Fibroblast of upper back skin (primary cell): ENCODE measurements at regions not wholly inside any gene's neighbourhood (a gene's known extent, or its start where the extent isn't known, plus 50 kb on each side); places are given as distances from the start of the nearest gene placed in this dataset.

ENCODE experiments used
- DNase-seq: peaks from one replicate; pipeline ENCODE4 v3.0.0-alpha.2; 2013

DNA sequence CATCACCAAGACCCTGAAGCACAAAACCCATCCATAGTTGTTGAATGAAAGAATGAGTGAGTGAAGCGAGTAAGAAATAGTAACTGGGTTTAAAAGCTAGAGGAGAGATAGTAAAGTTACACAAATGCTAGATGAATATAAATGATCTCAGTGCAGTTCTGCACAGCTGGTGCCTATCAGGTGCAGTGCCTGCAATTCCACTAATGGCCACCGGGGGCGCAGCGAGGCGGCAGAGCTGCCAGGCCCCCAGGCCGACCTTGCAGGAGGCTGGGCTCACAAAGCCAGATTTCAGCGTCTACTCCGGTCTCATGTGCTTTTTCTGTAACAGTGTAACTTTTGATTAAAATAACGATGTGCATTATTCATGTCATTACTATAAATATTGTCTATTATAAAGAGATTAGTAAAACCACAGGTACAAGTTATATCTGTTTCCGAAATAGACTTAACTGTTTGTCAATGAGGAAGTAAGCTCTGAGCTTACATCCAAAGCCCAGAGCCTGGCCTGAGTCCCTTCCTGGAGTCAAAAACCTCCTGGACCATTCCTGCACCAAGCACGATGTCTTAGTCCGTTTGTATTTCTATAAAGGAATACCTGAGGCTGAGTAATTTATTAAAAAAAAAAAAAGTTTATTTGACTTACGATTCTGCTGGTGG is 477.6 kb downstream of the NPHP4 start:
- peak; percentile 13 for DNase-seq

DNA sequence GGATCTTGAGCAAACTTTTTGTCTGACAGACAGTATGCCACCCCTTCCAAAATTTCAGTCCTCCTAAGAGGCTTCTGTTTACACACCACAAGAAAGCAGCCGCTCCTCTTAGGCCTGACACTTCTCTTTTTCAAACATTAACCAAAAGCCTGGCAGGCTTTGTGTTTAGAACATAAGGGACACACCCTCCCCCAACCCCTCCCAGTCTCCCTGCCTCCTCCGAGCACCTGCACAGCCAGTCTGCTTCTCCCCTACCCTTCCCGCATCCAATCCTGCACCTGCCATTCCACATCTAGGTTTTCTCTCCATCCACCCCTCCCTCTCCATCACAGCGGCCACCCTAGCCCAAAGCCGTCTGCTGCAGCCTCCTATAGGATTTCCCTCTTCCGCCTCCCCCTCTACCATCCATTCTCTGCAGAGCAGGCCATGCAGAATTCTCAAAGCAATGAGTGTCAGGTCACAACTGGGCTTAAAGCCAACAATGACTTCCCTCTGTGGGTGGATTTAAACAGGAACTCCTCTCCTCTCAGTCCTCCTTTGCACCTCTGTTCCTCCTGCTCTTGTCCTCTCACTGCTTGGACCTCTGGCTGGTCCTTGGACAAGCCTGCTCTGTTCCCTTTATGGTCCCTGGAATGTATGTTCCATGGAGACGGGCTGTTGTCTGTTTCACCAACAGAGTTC is 478.2 kb downstream of the NPHP4 start:
- no peak for DNase-seq

DNA sequence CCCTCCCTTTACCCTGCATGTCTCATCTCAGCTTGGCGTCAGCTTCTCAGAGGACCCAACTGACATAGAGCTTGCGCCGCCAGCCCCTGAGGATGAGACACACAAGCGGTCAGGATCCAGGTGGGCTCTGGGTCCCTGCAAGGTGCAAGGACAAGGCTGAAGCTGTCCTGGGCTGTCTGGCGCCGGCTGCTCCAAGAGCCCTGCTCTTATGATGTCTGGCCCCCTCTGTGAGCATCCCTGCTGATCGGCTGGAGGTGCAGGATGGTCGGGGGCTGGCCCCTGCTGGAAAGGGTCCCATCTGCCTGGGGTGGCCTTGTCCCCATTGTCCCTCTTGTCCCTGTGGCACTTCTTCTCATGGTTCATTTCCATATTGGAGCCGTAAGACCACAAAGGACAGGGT is 479.0 kb downstream of the NPHP4 start:
- no peak for DNase-seq

DNA sequence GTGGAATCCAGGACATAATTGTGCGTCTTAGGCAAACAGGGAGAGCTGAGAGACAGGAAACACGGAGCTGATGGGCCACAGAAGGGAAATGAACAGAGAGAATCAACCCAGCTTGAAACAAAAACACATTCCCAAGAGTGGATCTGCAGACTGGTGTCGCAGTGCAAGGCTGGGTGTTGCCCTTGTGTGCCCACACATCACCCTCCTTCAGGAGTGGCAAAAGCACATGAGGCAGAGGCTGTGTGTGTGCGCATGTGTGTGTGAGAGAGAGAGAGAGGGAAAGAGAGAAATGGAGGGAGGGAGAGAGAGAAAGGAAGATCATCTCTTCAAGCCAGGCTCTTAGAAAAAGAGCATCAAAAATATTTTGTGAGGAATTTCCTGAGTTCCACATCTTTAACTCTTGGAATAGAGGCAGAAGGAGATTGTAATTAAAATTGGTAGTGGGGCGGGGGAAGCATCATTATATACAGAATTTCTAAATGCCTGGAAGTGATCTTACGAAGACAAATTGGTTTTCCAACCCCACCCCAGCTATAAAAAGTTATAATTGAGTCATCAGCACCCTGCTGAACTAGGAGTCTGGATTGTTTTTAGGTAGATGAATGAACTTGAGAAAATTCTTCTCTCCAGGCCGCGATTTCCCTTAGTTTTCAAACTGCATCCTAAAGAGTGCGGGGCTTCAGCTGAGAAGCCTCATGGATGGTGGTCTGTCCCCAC is 480.7 kb downstream of the NPHP4 start:
- DNase-seq, result no peak

DNA sequence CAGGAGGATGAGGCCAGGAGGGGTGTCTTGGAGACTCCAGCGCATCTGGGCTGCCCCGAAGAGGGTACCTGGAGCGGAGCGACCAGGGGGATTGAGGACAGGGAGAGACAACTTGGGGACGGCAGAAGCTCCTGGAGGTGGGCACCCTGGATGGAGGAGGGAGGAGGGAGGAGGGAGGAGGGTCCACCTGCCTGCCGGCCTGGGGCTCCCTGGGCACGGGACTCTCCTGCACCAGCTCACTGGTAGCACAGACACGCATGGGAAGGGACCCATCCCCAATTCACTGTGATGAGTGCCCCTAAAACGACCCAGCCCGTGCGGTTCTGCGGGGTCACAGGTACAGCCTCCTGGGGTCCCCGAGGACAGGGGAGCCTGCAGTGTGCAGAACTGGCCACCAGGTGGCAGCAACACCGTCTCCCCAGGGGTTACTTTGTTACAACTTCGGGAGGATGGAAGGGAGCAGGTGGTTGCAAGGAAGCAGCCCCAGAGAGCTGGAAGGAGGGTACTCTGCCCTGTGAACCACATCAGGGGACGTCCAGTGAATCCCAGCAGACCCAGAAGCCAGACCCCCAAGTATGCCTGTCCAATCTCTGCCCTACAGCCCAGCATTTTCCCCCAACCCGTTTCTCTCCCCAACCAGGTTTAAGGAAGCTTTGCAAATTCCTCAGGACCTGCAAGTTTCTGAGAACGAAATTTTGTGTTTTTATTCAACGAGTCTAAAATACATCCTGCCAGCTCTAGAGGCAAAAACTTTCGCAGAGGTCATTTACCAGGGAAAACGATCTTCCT is 482.4 kb downstream of the NPHP4 start:
- DNase-seq, result peak; percentile 24

DNA sequence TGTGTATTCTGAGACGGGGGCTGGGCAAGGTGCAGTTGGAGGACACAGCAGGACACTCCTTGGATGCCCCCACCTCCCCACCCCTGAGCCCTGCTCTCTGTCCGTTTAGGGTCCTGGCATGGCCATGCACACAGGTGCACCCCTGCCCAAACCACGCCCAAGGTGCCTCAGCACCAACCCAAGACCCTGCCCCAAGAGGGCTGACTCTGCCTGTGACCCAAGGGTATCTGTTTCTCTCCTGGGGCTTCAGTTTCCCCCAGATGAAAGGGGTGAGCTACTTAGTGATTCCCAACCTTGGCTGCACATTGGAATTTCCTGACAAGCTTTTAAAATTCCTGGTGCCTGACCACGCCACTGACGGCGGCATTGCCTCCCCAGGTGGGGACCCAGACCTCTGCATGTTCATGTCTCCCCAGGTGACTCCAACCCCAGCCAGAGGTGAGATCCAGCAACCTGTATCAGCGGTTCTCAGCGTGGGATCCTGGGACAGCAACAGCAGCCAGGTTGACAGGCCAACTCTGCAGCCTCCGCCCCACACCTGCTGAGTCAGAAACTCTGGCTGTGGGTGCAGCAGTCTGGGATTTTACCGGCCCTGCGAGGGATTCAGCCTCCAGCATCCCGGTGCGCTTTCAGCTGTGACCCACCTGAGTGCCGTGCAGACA is 483.4 kb downstream of the NPHP4 start:
- no peak for DNase-seq

DNA sequence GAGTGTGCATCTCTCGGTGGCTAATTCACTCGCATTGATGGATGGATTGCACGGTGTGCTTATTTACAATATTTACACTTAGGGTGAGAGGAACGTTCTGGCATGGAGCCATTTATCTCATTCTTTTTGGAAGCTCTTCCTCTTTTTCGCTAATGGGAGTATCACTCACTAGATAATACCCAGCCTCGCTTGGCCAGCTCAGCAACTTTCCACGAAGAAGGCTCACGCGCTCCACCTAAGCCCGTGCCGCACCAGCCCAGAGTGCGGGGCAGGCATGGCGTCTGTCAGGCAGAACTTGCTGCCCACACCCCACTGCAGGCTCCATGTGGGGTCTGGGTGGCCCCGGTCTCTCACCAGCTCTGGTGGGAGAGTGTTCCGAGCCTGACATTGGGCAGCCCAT is 484.9 kb downstream of the NPHP4 start:
- no peak for DNase-seq

DNA sequence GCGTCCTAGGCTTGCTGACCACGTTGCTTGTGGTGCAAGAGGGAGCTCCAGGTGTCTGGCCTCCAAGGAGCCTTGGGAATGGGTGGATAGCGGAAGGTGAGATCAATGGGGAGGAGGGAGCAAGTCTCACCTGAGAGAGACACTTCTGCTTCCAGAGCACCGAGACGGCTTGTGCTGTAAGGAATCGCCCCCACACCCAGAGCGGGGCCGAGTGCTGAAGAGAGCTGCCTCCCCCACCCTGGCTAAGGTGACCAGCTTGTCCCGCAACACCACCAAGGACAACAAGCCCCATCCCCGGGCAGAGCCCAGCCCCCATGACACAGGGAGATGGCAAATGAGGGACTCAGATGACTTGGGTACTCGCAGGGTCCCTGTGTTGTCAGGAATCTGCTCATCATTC is 485.6 kb downstream of the NPHP4 start:
- no peak for DNase-seq

DNA sequence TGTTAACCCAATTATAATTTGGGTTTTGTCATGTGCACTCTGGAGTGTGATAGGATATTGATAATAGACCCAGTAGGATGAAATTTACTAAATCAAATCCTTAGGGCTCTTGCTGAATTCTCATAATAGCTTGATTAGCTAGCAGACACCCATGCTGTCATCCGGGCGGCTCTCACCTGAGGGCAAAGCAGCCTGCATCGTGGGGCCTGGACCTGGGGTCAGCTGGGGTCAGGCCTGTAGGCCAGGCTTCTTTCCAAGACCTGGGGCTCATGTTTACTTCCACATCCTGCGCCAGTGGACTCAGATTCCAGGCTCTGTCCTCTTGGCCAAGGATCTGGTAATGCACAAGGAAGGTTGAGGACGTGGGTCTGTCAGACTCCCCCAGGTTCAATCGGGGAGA is 486.3 kb downstream of the NPHP4 start:
- DNase-seq, result no peak

DNA sequence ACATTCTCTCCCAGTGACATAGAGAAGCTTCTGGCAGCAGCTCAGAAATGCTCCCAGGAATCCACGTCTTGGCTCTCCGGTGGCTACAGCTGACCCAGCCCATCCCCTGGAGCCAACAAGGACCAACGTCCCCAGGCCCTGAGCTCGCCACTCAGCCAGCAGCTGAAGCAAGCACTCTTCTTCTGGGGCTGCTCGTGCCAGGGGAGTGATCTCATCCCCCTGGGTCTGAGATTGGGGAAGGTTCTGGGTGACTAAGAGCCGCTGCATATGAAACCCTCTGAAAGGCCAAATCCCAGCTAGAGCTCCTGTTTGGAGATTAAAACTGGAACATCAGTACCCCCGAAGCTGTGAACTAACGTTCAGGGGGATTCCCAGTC is 487.9 kb downstream of the NPHP4 start:
- DNase-seq, result no peak

DNA sequence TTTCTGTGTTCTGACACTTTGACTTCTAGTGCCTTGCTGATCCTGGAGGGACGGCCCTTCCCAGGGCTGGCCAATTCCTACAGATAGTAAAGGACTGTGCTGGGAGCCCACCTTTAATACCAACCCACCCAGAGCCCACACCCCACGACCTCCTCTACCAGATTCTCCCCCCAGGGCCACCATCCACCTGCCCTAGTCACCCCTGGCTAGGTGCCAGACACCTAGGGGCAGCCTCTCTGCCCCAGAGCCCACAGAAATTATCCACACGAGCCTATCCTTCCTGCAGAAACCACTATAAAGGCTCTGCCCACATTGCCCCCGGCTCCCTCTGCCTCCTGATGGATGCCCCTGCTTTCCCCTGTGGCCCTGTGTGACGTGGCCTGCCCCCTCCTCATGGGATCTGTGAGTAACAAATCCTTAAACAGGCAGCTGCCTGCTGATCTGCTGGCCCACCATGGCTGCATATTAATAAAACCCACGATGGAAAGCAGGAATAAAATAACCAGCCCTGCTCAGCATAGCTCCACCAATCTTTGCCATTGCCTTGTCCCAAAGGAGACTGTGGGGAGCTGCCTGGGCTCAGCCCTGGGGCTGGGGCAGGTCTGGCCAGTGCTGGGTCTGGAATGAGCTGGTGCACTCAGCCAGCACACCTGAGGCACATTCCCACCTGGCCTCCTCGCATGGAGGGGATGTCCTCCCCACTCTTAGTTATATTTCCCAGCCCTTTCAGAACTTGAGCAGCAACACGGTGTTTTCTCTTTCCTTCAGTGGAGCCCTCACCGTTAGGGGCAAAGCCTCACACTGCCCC is 488.5 kb downstream of the NPHP4 start:
- DNase-seq, result no peak

DNA sequence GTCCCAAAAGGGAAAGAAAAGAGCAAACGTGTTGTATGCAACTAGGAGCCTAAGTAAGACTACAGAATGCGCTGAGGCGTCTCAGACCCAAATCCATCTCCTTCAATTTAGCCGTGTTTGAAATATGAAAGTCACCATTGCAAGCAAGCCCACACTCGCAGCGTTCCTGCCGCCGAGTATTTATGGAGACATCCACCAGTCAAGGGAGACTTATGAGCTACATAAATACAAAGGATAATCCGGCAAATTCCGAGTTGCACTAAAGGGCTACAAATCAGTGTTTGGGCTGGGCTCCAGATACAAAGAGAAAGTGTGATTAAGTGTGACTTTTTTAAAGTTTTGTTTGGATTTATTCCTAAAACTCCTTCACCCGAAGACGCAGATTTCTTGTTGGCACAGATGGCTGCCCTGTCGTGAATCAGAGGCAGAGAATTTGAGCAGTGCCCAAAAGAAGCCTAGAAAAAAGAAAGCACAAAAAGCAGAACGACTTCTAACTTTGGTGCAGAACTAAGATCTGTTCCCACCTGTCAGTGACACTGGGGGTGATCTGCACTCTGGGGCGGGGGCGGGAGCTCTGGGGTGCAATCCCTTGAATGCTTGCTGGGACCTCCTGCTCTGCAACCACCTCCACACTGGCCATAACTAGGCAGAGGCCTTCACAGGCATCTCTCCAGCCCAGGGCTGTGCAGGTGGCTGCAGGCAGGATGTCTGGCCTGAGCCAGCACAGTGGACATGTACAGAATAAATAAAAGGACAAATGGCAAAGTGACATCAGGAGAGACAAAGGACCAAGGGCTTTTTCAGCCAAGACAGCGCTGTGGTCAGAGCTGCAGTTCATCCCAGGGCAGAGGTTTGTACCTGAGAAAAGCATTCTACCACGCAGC is 489.7 kb downstream of the NPHP4 start:
- DNase-seq, result no peak

DNA sequence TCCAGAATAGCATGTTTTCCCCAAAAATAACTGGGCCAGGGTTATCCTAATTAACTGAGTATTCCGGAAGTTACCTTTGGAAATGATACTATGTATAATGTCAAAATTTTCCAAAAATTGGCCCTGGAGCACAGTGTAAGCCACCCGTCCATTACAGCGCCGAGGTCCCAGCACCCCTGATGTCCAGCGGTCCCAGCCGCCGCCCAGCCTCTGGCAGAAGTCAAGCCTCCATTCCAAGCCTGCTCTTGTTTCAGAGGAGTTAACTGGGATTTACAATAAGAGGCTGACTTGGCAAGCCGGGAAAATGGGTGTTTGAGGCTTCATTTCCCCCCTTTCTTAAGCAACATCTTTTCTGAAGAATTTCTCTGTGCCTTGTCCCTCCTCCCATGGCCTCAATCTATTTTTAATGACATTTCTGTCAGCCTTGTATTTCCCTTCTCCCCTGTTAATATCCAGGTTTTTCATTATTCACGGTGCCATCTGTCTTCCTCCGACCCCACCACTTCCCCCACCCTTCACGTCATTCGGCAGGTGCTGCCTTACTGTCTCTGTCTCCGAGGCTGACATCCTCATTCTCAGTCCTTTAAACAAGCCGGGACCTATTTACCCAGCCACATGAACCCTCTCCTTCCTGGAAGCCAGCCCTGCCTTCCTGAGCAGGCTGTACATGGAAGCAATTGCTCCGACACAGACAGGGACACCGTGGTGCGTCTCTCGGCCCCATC is 490.9 kb downstream of the NPHP4 start:
- no peak for DNase-seq

DNA sequence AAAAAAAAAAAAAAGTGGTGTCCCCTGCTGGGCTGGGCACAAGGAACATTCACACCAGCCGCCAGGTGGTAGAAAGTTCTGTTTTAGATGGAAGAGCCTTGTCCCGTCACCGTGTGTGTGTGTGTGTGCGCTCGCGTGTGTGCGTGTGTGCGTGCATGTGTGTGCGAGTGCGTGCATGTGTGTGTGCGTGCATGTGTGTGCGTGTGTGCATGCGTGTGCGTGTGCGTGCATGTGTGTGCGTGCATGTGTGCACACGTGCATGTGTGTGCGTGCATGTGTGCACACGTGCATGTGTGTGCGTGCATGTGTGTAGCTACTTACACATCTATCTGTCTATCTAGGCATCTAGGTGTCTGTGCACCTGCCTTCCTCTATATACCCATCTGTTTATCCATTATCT is 491.7 kb downstream of the NPHP4 start:
- DNase-seq, result no peak

DNA sequence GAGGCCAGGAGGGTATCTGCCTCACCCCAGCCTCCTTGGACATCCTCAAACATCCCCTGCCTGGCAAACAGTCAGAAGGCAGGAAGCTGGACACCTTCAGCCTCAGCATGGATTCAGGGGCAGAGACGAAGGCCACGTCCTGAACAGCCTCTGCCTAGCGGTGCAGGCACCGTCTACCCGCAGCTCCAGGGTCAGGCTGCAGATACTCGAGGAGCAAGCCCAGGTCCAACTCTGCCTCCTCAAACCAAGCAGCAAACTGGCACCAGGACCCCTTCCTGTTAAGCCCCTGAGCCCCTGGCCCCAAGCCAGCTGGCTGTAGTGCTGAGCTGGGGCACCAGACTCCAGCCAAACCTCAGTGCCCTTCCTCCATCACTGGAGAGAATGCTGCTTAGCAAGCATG is 494.7 kb downstream of the NPHP4 start:
- DNase-seq, result no peak

DNA sequence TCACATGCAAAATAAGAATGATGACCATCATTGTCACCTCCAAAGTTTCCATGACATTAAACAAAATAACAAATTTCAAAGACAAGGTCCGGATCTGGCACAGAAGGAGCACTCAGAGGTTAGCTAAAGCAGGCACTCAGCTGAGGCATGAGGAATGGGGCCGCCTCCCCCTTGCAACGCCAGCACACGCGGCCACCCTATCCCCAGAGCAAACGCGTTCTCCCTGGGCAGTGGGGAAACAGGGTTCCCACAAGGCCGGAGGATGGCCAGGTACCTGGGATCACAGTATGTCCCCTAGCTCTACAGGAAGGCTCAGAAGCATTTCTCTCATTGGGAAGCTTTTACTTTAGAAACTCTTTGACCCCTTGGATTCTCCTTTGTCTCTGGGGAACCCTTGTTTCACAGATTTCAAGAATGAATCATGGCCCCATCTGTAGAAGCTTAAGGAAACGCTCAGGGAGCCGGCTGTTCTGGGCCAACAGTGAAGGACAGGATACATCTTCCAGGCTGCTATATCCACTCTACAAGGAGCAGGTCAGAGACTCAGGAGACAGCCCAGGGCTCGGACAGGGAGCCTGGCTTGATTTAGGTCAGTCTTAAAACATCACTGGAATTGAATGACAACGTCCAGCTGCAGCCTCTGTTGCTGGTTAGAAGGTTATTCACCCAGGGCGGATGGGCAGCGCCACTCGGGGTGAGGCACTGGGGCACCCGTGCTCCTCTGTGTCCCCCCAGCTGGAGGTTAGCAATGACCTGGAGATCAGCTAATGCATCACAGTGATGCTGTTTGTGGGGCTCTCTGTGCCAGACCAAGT is 496.4 kb downstream of the NPHP4 start:
- DNase-seq, result no peak

DNA sequence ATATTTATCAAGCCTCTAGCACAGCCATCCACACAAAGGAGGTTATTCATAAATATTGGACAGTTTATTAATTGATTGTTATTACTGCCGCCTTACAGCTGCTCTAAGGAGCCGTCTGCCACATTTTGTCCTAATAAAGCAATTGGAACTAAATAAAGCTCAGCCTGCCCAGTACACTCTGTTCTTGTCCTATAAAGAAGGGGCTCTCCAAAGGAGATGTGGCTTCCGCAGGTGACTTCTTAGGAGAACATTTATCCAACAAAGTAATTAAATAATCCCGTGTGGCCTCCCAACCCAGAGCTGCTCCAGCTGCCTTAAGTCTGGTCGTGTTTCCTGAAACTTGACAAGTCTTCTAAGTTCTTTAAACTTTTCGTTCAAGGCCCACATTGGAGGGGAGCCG is 497.7 kb downstream of the NPHP4 start:
- no peak for DNase-seq

DNA sequence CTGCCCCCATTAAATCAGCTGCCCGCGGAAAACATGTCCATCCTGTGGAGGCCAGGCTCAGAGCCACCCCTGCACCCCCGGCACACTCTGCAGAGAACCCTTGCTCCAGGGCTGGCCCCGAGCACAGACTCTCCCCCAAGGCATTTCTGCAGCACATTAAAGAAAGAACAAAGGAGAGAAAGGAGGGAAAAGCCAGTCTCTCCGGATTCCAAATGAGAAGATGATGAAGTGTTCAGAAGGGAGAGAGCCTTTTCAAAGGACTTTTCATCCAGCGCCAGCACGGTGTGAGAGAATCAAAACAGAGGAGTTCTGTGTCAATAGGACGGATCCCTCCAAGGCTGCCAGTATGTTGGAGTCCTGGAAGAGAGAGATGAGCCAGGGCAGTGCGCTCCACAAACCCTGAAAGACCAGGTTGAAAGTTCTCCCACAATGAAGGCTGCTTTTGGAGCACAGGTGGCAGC is 498.3 kb downstream of the NPHP4 start:
- DNase-seq, result no peak

DNA sequence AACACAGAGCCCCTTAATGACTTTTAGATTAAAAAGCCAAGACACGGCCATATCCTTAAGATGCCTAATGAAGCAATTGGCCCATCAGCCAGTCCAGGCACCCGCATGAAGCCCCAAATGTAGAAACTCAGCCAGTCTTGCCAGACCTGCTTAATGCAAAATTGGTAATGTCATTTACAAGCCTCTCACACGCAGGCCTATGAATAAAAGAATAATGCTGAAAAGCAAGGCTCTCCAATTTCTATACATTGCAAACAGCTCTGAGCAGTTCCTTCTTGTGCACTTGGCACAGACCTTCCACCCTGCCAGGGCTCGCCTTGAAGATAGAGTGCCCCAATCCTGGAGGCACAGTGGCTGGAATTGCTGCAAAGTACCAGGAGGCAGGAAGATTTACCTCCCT is 498.9 kb downstream of the NPHP4 start:
- DNase-seq, result no peak
